22Rv1 (cell line): ENCODE measurements at regions not wholly inside any gene's neighbourhood (a gene's known extent, or its start where the extent isn't known, plus 50 kb on each side); places are given as distances from the start of the nearest gene placed in this dataset.

Experiments
- H3K27ac ChIP-seq: fragments of 450-650 bp; 2 replicates; pipeline ENCODE4 v1.5.1; 2017
- CTCF ChIP-seq: fragments of 450-650 bp; IDR thresholded peaks from 2 replicates; pipeline ENCODE4 v1.5.1; 2017; ENCODE audit warnings: mild to moderate bottlenecking
- ZFX ChIP-seq: fragments of 450-650 bp; IDR thresholded peaks from 2 replicates; pipeline ENCODE4 v1.6.1; 2017; ENCODE audit warnings: antibody characterized with exemption, borderline replicate concordance

DNA sequence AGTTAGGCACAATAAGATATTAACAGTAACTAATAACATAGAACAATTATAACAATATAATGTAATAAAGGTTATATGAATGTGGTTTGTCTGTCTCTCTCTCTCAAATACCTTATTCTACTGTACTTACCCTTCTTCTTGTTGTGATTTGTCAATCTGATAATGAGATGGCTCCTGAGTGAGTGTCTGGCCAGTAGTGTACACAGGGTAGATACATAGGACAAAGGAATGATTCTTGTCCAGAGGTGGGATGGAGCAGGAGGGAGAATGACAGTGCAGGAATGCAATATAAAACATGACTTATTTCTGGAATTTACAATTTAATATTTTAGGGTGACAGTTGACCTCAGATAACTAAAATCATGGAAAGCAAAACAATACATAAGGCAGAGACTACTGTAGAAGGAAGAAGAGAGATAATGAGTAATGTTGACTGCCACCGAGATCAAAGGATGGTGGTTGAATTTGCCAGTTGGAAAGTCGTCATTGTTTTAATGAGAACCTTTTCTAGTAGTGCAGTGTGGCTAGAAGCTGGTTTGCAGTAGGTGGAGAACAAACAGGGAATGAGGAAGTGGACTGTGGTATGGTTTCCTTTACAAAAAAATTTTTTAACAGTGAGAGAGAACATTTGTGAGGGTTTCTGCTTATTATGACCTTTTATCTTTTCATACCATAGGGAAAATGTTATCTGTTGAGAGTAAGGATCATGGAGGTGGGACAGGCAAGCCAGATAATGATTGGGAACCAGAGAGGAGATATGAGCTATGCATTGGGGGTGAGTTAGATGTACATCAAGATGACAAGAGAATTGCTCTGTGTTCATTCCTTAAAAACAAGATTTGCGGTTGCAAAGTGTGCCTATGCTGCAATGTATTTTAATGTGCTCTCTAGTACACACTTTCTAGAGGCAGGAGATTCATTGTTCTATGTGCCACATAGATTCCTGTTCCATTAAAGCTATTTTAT, 458.3 kb downstream of the BTG1 start:
- no peak overlapping the region for H3K27ac ChIP-seq

DNA sequence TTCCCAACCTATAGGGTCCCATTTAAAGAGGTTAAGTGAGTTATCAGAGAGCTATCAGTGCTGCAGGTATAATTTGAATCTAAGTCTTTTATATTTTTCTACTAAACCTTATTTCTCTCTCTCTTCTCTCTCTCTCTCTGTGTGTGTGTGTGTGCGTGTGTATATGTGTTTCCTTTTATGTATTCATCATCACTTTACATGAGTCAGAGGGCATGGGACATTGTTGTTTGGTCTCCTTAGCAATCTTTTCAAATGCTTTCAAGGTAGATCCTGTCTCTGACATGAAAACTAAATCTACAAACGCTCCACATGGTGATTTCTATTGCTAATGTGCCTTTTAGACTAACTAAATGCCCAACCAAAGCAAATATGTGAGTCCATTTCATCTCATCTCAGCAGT, 459.7 kb downstream of the BTG1 start:
- H3K27ac ChIP-seq: no peak overlapping the region
- TF ChIP-seq ZFX: no peak
- no peak for TF ChIP-seq CTCF

More for the DNA sequence above, 458.3 kb downstream of the BTG1 start:
- TF ChIP-seq CTCF (no peak), ZFX (no peak)

- TF ChIP-seq ZFX (no peak), CTCF (no peak)
- H3K27ac ChIP-seq: peak overlapping the region; percentile 36; the same call in 1 of the 2 replicates
These were observed 463.9 kb downstream of the BTG1 start for GRCh38 chr12:91681751-91682150.

DNA sequence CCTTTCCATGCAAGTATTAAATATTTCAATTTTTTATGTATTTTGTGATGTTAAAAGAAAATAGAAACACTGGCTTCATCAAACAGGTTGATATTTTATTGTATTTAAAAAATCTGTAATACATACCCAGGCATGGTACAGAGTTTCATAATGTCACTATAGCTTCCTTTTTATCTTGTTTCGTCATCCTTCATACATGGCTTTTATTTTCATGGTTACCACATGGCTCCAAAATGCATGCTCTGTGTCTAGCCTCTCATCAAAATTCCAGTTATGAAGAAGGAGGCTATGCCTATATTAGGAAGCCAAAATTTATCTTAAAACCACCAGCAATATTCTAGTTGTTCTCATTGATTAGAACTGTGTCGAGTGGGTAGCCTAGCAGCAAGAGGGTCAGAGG, 464.8 kb downstream of the BTG1 start:
- TF ChIP-seq CTCF (no peak), ZFX (no peak)
- H3K27ac ChIP-seq: peak overlapping the region; percentile 36; the same call in 1 of the 2 replicates

- H3K27ac ChIP-seq: no peak overlapping the region
- TF ChIP-seq CTCF (no peak), ZFX (no peak)
These were observed 468.1 kb downstream of the BTG1 start for GRCh38 chr12:91677556-91677955.

DNA sequence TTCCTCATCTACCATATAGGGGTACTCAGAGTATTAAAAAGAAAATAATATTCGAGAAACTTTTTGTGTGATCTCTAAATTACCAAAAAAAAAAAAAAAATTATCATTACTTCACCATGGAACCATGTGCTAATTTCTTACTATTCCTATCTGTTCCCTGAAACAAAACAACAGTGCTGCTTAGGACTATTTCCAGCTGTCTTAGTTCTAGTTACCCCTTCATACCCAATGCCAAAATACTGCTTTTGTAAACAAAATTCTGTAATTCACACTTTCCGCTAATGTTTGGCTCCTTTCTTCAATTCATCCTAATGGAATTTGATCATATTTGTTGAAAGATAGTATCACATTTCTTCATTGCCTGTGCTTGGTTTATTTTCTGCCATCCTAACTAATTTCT, 470.2 kb downstream of the BTG1 start:
- TF ChIP-seq ZFX (no peak), CTCF (no peak)
- H3K27ac ChIP-seq: no peak overlapping the region

DNA sequence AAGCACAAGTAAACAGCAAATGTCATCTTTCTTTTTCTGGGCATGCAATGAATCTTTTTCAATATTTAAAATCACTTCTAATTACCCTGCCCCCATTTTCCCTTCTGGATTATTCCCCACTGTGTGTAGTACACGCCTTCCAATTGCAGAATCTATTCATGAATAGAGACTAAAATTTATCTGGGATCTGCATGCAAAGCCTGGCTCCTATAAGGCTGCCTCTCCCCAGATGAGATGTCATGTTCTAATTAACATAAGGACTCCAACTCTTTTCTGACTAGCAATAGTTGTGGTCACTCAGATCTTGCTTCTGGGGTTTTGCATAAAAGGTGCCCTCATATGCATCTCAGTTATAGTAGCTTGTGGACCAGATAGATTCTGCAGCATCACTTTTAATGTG, 473.5 kb downstream of the BTG1 start:
- TF ChIP-seq CTCF: no peak

More for the DNA sequence above, 473.5 kb downstream of the BTG1 start:
- peak overlapping the region; percentile 90 for H3K27ac ChIP-seq
